Prostate gland (tissue), 2 donors: ENCODE measurements at regions not wholly inside any gene's neighbourhood (a gene's known extent, or its start where the extent isn't known, plus 50 kb on each side); places are given as distances from the start of the nearest gene placed in this dataset.

Experiments
- POLR2AphosphoS5 ChIP-seq: sonication (generic); formaldehyde crosslinking; IDR thresholded peaks from one replicate; pipeline ENCODE4 v1.6.1; 2017; ENCODE audit warnings: antibody characterized with exemption
- TF ChIP-seq, protein P1 (sequence below), 4 experiments: fragments of 200-600 bp in 2 of 4; fragments of 450-650 bp in 2 of 4; sonication (generic) in 2 of 4; IDR thresholded peaks; 1 replicate in 3 of 4; 2 replicates in 1 of 4; pipeline ENCODE4 v1.5.1; 2016 to 2019; ENCODE audit warnings: antibody characterized with exemption in 4 of 4, mild to moderate bottlenecking in 2 of 4, moderate library complexity in 2 of 4

DNA sequence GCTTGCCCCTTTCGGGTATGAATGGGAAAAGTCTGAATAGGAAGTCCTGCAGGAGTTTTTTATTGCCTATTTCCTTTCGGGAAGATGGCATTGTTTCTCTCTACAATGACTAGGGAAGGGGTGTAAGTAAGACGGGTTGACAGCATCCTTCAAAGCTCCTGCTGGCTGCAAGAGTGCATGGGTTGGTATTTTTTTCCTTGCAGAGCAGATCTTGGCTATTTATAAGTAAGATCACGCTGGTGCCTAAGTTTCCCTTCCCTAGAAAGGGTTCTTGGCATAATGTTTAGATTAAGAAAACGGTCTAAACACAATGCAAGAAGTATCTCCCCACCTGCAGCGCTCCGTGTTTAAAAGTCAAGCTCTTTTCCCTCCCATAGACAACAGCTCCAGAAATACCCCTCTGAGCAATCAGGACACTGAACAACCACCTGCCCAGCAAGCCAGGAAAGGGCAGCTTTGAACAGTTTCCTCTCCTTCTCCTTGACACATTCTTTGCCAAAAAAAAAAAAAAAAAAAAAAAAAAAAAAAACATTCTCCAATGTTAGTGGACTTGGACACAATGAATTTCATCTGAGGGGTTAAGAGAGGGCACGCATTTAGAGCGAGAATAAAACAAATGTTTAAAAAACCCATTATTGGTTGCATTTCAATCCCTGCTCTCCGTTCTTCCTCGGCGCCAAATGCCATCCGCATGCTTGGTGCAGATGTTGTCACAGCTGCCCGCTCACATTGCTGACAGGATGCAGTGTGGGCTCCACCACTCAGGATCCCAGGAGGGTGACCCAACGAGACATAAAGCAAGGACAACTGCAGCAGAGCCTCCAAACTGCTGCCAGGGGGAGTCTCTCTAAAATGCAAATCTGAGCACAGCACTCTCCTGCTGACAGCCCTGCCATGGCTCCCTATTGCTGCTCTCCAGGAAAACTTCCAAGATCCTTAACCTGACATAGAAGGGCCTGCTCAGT lies 427.4 kb upstream of the MGMT start:
- TF ChIP-seq, protein P1, sequence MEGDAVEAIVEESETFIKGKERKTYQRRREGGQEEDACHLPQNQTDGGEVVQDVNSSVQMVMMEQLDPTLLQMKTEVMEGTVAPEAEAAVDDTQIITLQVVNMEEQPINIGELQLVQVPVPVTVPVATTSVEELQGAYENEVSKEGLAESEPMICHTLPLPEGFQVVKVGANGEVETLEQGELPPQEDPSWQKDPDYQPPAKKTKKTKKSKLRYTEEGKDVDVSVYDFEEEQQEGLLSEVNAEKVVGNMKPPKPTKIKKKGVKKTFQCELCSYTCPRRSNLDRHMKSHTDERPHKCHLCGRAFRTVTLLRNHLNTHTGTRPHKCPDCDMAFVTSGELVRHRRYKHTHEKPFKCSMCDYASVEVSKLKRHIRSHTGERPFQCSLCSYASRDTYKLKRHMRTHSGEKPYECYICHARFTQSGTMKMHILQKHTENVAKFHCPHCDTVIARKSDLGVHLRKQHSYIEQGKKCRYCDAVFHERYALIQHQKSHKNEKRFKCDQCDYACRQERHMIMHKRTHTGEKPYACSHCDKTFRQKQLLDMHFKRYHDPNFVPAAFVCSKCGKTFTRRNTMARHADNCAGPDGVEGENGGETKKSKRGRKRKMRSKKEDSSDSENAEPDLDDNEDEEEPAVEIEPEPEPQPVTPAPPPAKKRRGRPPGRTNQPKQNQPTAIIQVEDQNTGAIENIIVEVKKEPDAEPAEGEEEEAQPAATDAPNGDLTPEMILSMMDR (IDR thresholded peaks at IDR 0.05), result no peak
- TF ChIP-seq POLR2AphosphoS5, result no peak
